ENCODE measurements at regions not wholly inside any gene's neighbourhood (a gene's known extent, or its start where the extent isn't known, plus 50 kb on each side); places are given as distances from the start of the nearest gene placed in this dataset.

DNA sequence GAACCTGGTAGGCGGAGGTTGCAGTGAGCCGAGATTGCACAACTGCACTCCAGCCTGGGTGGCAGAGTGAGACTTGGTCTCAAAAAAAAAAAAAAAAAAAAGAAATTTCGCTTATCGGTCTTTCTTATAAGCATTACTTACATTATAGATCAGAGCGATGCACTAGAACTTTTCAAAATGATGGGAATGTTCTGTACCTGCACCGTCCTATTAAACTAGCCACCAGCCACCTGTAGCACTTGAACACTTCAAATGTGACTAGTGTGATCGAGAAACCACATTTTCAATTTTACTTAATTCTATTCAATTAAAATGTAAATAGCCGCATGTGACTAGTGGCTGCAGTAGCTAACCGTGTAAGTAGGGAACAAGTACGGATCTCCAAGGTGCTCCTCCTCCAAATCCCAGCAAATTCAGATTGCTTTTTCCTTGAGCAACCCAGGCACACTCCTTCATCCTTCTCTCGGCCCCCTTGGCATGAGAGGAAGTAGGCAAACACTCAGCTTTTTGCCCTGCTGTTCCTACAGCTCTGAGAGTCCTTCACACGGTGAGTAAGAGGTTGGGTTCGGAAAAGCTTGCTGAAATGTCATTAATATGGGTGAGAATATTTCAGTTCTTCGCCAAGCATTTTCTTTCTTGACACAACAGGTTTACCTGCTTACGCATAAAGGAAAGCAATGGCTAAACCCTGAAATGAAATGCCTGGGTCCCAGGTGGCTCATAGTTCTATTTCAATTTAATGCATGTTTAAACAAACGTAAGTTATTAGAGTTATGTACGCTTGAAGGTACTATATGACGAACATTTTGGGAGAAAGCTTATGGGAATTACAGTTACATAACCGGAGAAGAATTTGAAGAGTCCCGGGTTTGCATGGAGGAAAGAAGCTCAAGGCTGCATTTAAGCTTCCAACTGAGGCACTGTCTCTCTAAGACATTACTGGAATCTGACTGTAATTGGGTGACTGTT lies 69.5 kb upstream of the HUNK start:
- no peak for TF ChIP-seq POLR2AphosphoS5 (IDR thresholded peaks at IDR 0.05; ENCODE audit: borderline replicate concordance, low read depth, low read length)
- TF ChIP-seq EZH2 (IDR thresholded peaks at IDR 0.05), result no peak

Measured in SK-N-MC (cell line).